GM18499 (cell line): ENCODE measurements at regions not wholly inside any gene's neighbourhood (a gene's known extent, or its start where the extent isn't known, plus 50 kb on each side); places are given as distances from the start of the nearest gene placed in this dataset.

ENCODE experiments used
- ATAC-seq: cut with Tn5 transposase; IDR thresholded peaks from one replicate; pipeline ENCODE4 v1.9.1; 2021; ENCODE audit warnings: moderate number of reproducible peaks; ENCODE audit not compliant: insufficient read depth, unreplicated experiment

GRCh38 chr10:4033341-4033896, 248.4 kb upstream of the KLF6 start:
- peak; percentile 83 for ATAC-seq

- no peak for ATAC-seq
These were observed 244.9 kb upstream of the KLF6 start for GRCh38 chr10:4029866-4030265.

GRCh38 chr10:4028854-4029583, 244.0 kb upstream of the KLF6 start:
- no peak for ATAC-seq

GRCh38 chr10:4028027-4028471, 243.0 kb upstream of the KLF6 start:
- no peak for ATAC-seq

GRCh38 chr10:4025339-4025738, 240.3 kb upstream of the KLF6 start:
- no peak for ATAC-seq

GRCh38 chr10:4024516-4025245, 239.7 kb upstream of the KLF6 start:
- no peak for ATAC-seq

- ATAC-seq: no peak
These were observed 239.0 kb upstream of the KLF6 start for GRCh38 chr10:4024027-4024426.

- ATAC-seq: no peak
These were observed 237.5 kb upstream of the KLF6 start for GRCh38 chr10:4022473-4022872.

GRCh38 chr10:4020631-4021030, 235.6 kb upstream of the KLF6 start:
- no peak for ATAC-seq

- no peak for ATAC-seq
These were observed 233.1 kb upstream of the KLF6 start for GRCh38 chr10:4018054-4018511.

- no peak for ATAC-seq
These were observed 232.3 kb upstream of the KLF6 start for GRCh38 chr10:4017336-4017735.

GRCh38 chr10:4016214-4016740, 231.3 kb upstream of the KLF6 start:
- ATAC-seq: no peak

GRCh38 chr10:4013651-4014121, 228.7 kb upstream of the KLF6 start:
- no peak for ATAC-seq

- no peak for ATAC-seq
These were observed 227.8 kb upstream of the KLF6 start for GRCh38 chr10:4012848-4013247.

GRCh38 chr10:4011136-4011812, 226.3 kb upstream of the KLF6 start:
- no peak for ATAC-seq

GRCh38 chr10:4008676-4009382, 223.8 kb upstream of the KLF6 start:
- ATAC-seq: no peak

- no peak for ATAC-seq
These were observed 222.8 kb upstream of the KLF6 start for GRCh38 chr10:4007771-4008170.

GRCh38 chr10:4006858-4007257, 221.8 kb upstream of the KLF6 start:
- no peak for ATAC-seq

- no peak for ATAC-seq
These were observed 221.0 kb upstream of the KLF6 start for GRCh38 chr10:4006051-4006450.

- no peak for ATAC-seq
These were observed 220.0 kb upstream of the KLF6 start for GRCh38 chr10:4004990-4005389.
